VCaP (cell line): ENCODE measurements at regions not wholly inside any gene's neighbourhood (a gene's known extent, or its start where the extent isn't known, plus 50 kb on each side); places are given as distances from the start of the nearest gene placed in this dataset.
"Not testable (repeated sequence)": the region's sequence is repeated elsewhere in the genome, so short reads cannot be mapped to it uniquely, and the experiment has no call there.

Experiments used
- H3K27ac ChIP-seq: fragments of 450-650 bp; 2 replicates; pipeline ENCODE4 v1.5.1; 2017
- TF ChIP-seq, protein P1 (sequence below): fragments of 450-650 bp; conservative IDR thresholded peaks from 2 replicates; pipeline ENCODE4 v1.5.1; 2017; ENCODE audit warnings: mild to moderate bottlenecking, moderate library complexity

DNA sequence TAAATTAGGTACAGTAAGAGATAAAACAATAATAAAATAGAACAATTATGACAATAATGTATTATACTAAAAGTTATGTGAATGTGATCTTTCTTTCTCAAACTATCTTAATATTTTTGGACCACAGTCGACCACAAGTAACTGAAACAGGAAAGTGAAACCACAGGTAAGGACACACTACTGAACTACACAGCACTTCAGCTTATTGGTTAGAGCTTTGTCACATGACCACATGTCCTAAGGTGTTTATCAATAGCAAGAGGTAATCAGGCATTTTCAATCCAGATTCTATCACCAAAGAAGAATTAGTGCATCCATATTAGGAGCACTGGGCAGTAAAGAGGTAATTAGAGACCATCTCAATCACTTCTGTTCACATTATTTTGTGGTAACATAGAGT, 392.8 kb downstream of the RSL24D1 start:
- TF ChIP-seq, protein P1, sequence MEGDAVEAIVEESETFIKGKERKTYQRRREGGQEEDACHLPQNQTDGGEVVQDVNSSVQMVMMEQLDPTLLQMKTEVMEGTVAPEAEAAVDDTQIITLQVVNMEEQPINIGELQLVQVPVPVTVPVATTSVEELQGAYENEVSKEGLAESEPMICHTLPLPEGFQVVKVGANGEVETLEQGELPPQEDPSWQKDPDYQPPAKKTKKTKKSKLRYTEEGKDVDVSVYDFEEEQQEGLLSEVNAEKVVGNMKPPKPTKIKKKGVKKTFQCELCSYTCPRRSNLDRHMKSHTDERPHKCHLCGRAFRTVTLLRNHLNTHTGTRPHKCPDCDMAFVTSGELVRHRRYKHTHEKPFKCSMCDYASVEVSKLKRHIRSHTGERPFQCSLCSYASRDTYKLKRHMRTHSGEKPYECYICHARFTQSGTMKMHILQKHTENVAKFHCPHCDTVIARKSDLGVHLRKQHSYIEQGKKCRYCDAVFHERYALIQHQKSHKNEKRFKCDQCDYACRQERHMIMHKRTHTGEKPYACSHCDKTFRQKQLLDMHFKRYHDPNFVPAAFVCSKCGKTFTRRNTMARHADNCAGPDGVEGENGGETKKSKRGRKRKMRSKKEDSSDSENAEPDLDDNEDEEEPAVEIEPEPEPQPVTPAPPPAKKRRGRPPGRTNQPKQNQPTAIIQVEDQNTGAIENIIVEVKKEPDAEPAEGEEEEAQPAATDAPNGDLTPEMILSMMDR = no peak

DNA sequence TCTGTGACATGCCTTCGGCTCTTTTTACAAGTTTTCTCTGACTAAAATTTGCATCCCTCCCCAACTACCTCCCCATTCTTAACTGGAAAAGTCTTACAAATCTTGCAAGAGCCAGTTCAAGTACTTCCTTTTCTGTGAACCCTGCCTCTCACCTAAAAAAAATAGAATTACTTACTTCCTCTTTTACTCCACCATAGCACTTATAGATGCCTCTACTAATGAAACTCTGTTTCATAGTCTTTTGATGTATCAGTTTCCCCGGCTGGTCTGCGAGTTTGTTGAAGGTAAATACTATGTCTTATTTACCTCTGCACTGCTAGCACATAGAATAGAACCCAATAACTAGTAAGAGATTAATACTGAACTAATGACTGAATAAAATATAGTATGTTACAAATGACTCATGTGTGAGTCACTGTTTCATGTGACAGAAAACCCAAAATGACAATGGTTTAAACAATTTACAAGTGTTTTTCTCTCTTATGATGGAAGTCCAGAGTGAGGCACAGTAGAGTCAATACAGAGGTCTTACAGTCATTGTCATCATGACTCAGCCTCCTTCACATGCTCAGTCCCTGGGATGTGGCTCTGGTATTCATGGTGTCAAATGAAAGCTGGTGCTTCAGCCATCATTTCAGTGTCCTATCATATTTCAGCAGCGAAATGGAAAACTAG, 393.5 kb downstream of the RSL24D1 start:
- H3K27ac ChIP-seq = no peak overlapping the region
- TF ChIP-seq, protein P1 = no peak

More for the DNA sequence above, 392.8 kb downstream of the RSL24D1 start:
- no peak overlapping the region for H3K27ac ChIP-seq

DNA sequence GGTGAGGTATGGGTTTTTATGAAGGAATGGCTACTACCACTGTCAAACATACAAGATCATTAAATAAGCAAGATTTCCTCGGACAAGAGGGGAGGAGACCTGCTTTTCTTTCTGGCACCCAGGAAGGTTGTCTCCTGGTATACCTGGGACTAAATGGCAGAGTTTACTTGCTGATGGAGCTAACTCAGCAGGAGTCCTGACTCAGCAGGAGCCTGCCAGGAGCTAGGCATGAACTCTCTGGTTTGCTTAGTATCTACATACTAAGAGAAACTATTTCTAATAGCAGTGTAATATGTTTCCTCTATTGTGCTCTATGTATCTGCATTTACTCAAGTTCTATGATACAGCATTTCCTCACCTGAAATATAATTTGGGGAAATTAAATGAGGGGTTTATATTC, 404.2 kb downstream of the RSL24D1 start:
- H3K27ac ChIP-seq = no peak overlapping the region
- TF ChIP-seq, protein P1 = no peak

DNA sequence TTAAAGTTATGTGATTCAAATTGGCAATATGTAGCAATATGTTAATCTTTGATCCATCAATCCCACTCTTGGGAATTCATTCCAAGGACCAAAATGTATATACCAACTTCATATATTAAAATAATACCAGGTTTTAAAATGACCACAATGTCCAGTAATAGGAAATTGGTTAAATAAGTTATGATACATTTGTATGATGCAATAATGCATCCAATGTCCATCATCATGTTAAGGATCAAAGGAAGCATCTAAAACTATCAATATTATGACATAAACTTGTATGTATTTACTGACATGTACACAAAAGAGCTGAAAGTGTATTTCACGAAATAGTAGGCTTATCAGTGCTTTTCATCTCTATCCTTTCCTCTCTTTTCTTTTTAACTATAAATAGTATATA, 406.0 kb downstream of the RSL24D1 start:
- no peak overlapping the region for H3K27ac ChIP-seq
- TF ChIP-seq, protein P1 = no peak

DNA sequence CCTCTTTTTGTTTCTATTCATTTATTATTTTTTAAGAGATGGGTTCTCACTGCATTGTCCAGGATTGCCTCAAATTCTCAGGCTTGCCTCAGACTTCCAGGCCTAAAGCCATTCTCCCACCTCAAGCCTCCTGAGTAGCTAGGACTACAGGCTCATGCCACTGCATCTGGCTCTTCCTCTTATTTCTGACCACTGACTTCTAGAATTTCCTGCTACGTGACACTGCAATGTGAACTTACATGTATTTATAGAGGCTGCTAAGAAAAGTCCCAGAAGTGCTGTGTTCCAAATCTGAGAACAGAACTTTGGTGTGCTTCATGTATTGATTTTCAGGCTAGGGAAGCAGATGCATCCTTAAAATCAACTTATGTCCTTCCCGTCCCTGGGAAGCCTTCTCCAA, 407.4 kb downstream of the RSL24D1 start:
- no peak overlapping the region for H3K27ac ChIP-seq
- TF ChIP-seq, protein P1 = no peak

DNA sequence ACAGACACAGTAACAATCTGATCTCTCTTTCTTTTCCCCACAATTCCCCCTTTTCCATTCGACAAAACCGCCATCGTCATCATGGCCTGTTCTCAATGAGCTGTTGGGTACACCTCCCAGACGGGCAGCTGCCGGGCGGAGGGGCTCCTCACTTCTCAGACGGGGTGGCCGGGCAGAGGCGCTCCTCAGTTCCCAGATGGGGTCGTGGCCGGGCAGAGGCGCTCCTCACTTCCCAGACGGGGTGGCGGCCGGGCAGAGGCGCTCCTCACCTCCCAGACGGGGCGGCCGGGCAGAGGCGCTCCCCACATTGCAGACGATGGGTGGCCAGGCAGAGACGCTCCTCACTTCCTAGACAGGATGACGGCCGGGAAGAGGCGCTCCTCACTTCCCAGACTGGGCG, 415.5 kb downstream of the RSL24D1 start:
- not testable (repeated sequence) for H3K27ac ChIP-seq

DNA sequence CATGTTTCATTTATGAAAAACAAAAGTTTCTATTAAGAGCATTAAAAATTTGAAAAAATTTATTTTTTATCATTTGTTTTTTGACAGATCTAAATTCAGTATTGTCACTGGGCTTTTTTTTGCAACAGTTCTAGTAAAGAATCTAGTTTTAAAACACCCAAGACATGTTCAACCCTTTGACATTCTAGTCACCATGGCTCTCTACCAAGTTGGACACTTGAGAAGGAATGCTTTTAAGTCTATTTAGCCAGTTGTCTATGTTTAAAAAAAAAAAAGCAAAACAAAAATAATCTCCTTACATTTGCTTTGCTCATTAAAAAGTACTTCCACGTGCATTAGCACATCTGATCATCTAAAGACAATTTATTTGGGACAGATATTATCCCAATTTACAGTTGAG, 417.5 kb downstream of the RSL24D1 start:
- TF ChIP-seq, protein P1 = no peak
- no peak overlapping the region for H3K27ac ChIP-seq

DNA sequence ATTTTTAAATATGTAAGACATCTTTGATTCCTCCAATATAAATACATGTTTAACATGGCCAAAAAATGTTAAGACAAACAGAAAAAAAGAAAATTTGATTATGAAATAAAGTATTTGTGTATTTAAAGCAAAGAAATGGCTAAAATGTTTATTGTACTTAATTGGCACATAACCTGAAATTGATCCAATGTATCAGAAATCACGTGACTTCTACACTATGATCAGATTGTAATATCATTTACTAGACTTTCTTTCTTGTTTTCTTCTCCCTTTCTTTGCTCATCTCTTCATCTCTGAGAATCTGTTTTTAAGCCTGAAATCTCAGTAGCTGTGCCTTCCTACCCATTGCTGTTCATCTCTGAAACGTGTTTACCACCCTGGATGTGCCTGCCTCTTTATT, 420.3 kb downstream of the RSL24D1 start:
- no peak overlapping the region for H3K27ac ChIP-seq
- TF ChIP-seq, protein P1 = no peak
